HK-2 (cell line): ENCODE measurements at regions not wholly inside any gene's neighbourhood (a gene's known extent, or its start where the extent isn't known, plus 50 kb on each side); places are given as distances from the start of the nearest gene placed in this dataset.

Experiments used
- DNase-seq: peaks from one replicate; pipeline ENCODE4 v3.0.0-alpha.2; 2018; ENCODE audit not compliant: unreplicated experiment

DNA sequence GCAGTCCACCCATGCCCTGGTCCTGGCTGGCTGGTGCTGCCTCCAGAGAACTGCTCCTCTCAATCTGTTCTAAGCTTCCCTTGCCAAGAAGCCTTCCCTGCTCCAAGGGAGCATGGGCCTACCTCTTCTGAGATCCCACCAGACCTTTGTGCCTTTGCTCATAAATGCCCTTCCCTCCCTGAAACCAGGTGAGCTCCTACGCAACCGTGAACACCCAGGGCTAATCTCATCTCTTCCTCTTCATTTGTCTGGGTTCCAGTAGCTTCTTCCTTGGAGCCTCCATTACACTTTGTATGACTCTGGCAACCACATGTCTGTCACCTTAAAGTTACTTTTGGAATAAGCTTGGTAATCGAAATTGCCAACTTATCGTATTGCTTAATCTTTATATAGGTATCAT lies 270.6 kb downstream of the PBX3 start:
- DNase-seq = no peak

GRCh38 chr9:126020836-126021235 lies 273.7 kb downstream of the PBX3 start:
- DNase-seq = no peak

GRCh38 chr9:126023962-126024361 lies 276.8 kb downstream of the PBX3 start:
- no peak for DNase-seq

GRCh38 chr9:126024581-126025230 lies 277.5 kb downstream of the PBX3 start:
- no peak for DNase-seq

DNA sequence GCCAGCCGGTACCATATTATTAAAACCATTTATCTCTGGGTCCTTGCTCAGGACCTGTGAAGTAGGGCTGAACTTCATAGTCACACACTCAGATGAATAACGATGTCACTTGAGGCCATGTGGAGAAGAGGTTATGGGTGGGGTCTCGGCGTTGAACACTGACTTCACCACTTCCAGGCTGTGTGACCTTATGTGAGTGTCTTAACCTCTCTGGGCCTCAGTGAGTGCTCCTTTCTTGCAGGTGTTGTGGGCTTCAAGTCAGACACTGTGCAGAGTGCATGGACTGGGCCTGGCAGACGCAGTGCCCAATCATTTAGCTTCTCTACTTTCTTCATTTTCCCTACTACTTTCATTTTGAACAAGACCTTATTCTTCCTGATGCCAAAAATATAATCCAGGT lies 278.8 kb downstream of the PBX3 start:
- DNase-seq = no peak

DNA sequence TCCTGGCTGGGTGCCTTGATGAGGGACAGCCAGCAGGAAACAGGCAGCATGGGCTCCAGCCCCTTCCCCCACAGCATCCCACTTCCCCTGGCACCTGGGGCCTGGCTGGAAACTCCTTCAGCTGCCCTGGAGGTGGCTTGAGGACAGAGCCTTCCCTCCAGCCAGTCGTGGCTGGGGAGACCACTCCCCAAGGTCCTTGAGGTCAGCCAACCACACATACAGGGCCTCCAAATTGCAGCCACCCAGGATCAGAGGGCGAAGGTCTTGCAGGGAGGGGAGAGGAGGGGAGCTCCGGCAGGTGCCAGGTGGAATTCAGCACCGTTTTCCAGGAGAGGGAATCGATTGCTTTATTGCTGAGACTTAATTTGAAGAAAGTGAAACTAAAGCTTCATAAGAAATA lies 280.4 kb downstream of the PBX3 start:
- DNase-seq = no peak

- no peak for DNase-seq
Measured at GRCh38 chr9:126028746-126029145, 281.6 kb downstream of the PBX3 start.

GRCh38 chr9:126030716-126031115 lies 283.5 kb downstream of the PBX3 start:
- no peak for DNase-seq

DNA sequence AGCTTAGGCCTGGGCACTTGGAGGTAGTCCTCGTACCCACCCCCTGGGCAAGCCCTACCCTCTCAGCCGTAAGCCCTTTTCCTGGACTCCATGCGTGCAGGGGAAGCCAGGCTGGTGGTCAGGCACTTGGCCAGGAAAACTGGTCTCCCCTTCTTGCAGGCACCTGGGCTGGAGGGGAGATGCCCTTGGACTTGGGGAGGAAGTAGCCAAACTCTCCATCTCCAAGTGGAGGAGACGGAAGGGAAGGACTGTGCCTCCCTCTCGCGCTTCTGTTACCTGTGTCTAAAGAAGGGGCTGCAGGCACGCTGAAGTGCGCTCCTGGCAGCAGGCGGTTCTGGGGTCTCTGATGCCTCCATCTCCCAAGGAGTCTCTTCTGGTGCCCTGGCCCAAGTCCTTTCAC lies 283.9 kb downstream of the PBX3 start:
- DNase-seq = no peak

- no peak for DNase-seq
Measured at GRCh38 chr9:126032135-126032534, 285.0 kb downstream of the PBX3 start.

DNA sequence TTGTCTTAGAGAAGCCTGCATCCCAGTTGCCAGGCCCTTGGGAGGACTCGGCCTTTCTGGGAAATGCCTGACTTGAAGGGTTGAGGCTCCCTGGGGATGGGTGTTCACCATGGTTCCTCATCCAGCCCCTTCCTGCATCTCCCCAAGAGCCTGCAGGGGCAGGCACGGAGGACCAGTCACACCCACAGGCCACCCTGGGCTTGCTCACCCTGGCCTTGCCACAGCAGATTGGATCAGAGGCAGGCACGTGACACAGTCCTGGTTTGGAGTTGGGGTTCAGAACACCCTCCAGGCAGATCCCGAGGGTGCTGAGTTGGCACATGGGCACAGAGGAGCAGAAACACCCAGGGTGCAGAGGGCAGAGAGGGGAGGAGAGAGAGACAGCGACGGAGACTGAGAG lies 286.1 kb downstream of the PBX3 start:
- no peak for DNase-seq

GRCh38 chr9:126033956-126034355 lies 286.8 kb downstream of the PBX3 start:
- no peak for DNase-seq

DNA sequence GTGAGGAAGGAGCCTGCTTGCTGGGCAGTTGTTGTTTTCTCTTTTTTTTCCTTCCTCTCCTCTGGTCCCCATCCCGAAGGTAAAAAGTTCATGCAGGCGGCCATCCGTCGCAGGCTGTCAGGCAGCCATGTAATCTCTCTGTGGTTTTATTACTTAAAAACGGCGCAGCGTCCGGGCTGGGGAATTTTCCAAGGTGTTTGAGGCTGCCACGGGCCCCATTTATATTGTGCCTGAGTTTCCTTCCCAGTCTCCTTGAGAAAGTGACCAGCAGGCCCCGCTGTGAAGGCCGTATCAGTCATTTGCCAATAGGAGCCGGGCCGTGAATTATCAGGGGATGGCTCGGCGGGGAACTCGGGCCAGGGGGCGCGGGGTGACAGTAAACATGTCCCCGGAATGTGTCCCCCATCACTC lies 289.7 kb downstream of the PBX3 start:
- DNase-seq = no peak

- DNase-seq = no peak
Measured at GRCh38 chr9:126038790-126039189, 287.8 kb upstream of the MVB12B start.

GRCh38 chr9:126043681-126044080 lies 282.9 kb upstream of the MVB12B start:
- DNase-seq = no peak

DNA sequence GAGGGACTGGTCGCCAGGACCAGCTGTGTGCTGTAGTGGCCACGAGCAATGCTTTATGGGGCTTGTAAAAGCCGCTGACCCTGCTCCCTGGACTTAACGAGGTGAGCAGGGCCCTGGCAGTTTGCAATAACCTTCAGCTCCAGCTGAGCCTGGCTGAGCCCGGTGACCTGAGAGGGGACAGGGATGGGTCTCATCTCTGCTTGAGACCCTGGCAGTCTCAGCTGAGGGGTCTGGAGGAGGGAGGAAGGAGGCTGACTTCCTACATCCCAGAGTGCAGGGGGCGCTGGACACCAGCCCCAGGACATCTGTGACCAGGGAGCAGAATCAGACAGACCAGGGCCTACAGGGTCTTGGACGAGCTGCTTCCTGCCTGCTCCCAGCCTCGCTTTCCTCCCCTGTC lies 277.5 kb upstream of the MVB12B start:
- no peak for DNase-seq

GRCh38 chr9:126049896-126050604 lies 276.6 kb upstream of the MVB12B start:
- DNase-seq = no peak

GRCh38 chr9:126050605-126050990 lies 276.0 kb upstream of the MVB12B start:
- DNase-seq = no peak

- no peak for DNase-seq
Measured at GRCh38 chr9:126051446-126052130, 275.0 kb upstream of the MVB12B start.

DNA sequence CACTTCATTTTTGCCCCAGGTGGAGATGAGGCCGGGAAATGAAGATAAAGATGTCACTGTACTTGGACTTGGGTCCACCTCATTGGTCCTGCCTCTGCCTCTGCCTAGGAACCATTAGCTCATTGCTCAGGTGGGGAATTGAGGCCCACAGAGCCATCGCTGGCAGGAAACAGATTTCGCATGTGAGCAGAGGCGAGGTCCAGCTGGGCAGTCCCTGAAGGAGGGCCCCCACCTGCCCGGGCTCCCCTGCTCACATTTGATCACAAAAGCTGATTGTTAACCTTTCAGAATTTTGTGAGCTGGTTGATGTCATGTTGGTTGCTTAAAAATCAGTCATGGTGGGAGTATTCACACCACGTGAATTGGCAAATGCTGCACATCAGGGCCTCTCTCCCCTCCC lies 273.8 kb upstream of the MVB12B start:
- no peak for DNase-seq

DNA sequence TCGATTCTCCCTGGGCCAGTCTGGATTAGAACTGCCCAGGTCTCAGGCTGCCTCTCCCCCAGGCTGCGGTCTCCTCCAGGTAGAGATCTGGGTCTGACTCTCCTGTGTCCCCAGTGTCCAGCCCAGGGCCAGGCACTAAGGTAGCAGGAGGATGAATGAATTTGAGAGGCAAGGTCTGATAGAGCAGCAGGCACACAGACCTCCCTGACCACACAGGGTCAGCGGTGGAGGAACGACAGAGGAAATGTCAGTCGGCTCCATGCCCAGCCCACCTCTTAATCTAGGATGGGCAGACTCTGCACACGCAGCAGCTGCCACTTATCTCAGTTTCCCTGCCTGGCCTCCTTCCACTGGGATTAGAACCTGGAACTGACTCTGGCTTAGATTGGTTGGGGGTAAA lies 272.7 kb upstream of the MVB12B start:
- DNase-seq = no peak

DNA sequence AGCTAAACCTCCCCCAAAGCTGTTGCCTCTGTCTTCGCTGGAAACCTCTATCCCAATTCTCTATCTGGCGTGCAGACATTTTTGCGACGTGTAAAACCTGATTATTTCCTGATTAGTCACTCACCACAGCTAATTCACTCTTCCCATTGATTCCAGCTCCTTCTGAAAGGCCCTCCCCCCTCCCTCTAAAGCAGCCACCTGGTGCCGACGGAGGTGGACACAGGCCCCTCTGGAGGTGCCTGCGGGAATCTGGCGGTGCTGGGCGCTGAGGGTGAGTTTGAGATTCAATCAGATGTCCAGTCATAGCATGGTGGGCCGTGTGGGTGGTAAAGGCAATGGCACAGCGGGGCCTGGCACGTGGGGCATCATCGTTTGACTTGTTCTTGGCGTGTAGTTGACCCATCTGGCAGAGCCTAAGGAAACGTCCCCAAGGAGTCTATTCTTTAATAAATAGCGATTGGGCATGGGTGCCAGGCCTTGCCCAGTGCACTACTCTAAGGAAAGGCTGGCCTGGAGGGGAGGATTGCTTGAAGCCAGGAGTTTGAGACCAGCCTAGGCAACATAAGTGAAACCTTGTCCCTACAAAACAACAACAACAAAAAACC lies 271.1 kb upstream of the MVB12B start:
- peak; percentile 33 for DNase-seq
